ENCODE measurements at regions not wholly inside any gene's neighbourhood (a gene's known extent, or its start where the extent isn't known, plus 50 kb on each side); places are given as distances from the start of the nearest gene placed in this dataset.

- no peak for FAIRE-seq
Observed at GRCh38 chr5:67283275-67283987, 86.8 kb upstream of the CD180 start.

- no peak for FAIRE-seq
Observed at GRCh38 chr5:67281874-67282273, 85.3 kb upstream of the CD180 start.

GRCh38 chr5:67273689-67274356 is 77.2 kb upstream of the CD180 start:
- no peak for FAIRE-seq

GRCh38 chr5:67272453-67273130 is 76.0 kb upstream of the CD180 start:
- no peak for FAIRE-seq

GRCh38 chr5:67268231-67269021 is 71.8 kb upstream of the CD180 start:
- no peak for FAIRE-seq

GRCh38 chr5:67267512-67268216 is 71.1 kb upstream of the CD180 start:
- no peak for FAIRE-seq

GRCh38 chr5:67266654-67267350 is 70.2 kb upstream of the CD180 start:
- no peak for FAIRE-seq

- FAIRE-seq = no peak
Observed at GRCh38 chr5:67265951-67266350, 69.4 kb upstream of the CD180 start.

- FAIRE-seq = no peak
Observed at GRCh38 chr5:67263656-67264408, 67.2 kb upstream of the CD180 start.

GRCh38 chr5:67262956-67263355 is 66.4 kb upstream of the CD180 start:
- no peak for FAIRE-seq

- no peak for FAIRE-seq
Observed at GRCh38 chr5:67262206-67262605, 65.6 kb upstream of the CD180 start.

- no peak for FAIRE-seq
Observed at GRCh38 chr5:67259548-67260215, 63.1 kb upstream of the CD180 start.

GRCh38 chr5:67257500-67257899 is 60.9 kb upstream of the CD180 start:
- no peak for FAIRE-seq

- FAIRE-seq = no peak
Observed at GRCh38 chr5:67257077-67257476, 60.5 kb upstream of the CD180 start.

GRCh38 chr5:67255881-67256280 is 59.3 kb upstream of the CD180 start:
- FAIRE-seq = no peak

- FAIRE-seq = no peak
Observed at GRCh38 chr5:67253911-67254310, 57.3 kb upstream of the CD180 start.

- FAIRE-seq = no peak
Observed at GRCh38 chr5:67249590-67249895, 52.9 kb upstream of the CD180 start.

- no peak for FAIRE-seq
Observed at GRCh38 chr5:67248703-67249589, 52.3 kb upstream of the CD180 start.

- FAIRE-seq = no peak
Observed at GRCh38 chr5:67246546-67247268, 50.1 kb upstream of the CD180 start.
